ENCODE measurements at regions not wholly inside any gene's neighbourhood (a gene's known extent, or its start where the extent isn't known, plus 50 kb on each side); places are given as distances from the start of the nearest gene placed in this dataset.

GRCh38 chr10:14382531-14382930 is 51.8 kb upstream of the FRMD4A start:
- TF ChIP-seq ZNF565 (CRISPR knock-in tag; conservative IDR thresholded peaks at IDR 0.05; ENCODE audit: low read depth) = no peak
- no peak for TF ChIP-seq RARB (CRISPR knock-in tag; IDR thresholded peaks at IDR 0.05)

All from SK-N-SH treated with all-trans-retinoic acid at 6 μM for 48 hours (cell line).